ENCODE measurements at regions not wholly inside any gene's neighbourhood (a gene's known extent, or its start where the extent isn't known, plus 50 kb on each side); places are given as distances from the start of the nearest gene placed in this dataset.

GRCh38 chr15:69862540-69862939, 235.2 kb downstream of the TLE3 start:
- no peaks in the 10 kb centered on the region for H3K79me1 ChIP-seq (ENCODE audit: low read depth in 1 of 2, low read length in 2 of 2)
- H4K20me1 ChIP-seq (ENCODE audit: insufficient read depth, low read length) = no peaks in the 10 kb centered on the region
- no peak overlapping the region for H3K14ac ChIP-seq (replicated peaks; ENCODE audit: low read depth, low read length)
- no peak overlapping the region for H3K18ac ChIP-seq (ENCODE audit: low read depth, low read length)
- no peaks in the 10 kb centered on the region; the same call in 1 of the 2 replicates for H3K27me3 ChIP-seq (ENCODE audit: control insufficient read depth, insufficient read depth, low read length)
- intact Hi-C loops (cut with micrococcal nuclease) (loop anchor here (2.0 to 5.0 kb wide), 2 partner anchors 40 to 102 kb away; no protein-coding TSS in a partner anchor), in situ Hi-C loops (cut with MboI; ENCODE audit: low sequenced_read_pairs) (no loop called here), dilution Hi-C loops (cut with HindIII; ENCODE audit: low sequenced_read_pairs, unreplicated experiment) (no loop called here)
- H3K9me3 ChIP-seq (ENCODE audit: control insufficient read depth, insufficient read depth, low read length) = no peaks in the 10 kb centered on the region
- H3K4me3 ChIP-seq (ENCODE audit: insufficient read depth, low read depth, low read length) = no peak overlapping the region
- no peaks in the 10 kb centered on the region for H3K36me3 ChIP-seq (ENCODE audit: control insufficient read depth, insufficient read depth, low read length)
- no peak overlapping the region for H2AK5ac ChIP-seq (ENCODE audit: low read depth, low read length)
- no peak overlapping the region for H2BK15ac ChIP-seq (ENCODE audit: low read depth, low read length)
- BruUV-seq (replicated peaks) = no TSS peak
- no peak overlapping the region for H4K8ac ChIP-seq (ENCODE audit: low read depth in 2 of 2, low read length in 2 of 2)
- H3K27ac ChIP-seq (ENCODE audit: insufficient read depth, low read length) = peak overlapping the region; percentile 75; the same call in 1 of the 2 replicates
- peak overlapping the region; percentile 51; the same call in 1 of the 2 replicates for H3K4ac ChIP-seq (ENCODE audit: low read depth, low read length)
- WGBS, 2 experiments (ENCODE audit: extremely low coverage in 2 of 2, insufficient read length in 1 of 2) = no CpG with 5 or more reads among the region's 4 CpGs
- H3K4me1 ChIP-seq (ENCODE audit: control insufficient read depth, insufficient read depth, low read length) = peaks cover 18% of the 10 kb centered on the region
- peaks cover 10% of the 10 kb centered on the region for H3K9me1 ChIP-seq (ENCODE audit: insufficient read depth, low read length)
- H4K91ac ChIP-seq (ENCODE audit: insufficient read depth, low read depth, low read length) = no peak overlapping the region
- H2BK120ac ChIP-seq (ENCODE audit: low read depth, low read length) = peak overlapping the region; percentile 66
- H3K4me2 ChIP-seq (ENCODE audit: low read depth, low read length) = peak overlapping the region; percentile 60; the same call in 1 of the 2 replicates
- H2BK5ac ChIP-seq (ENCODE audit: low read depth, low read length, poor library complexity, severe bottlenecking) = peak overlapping the region; percentile 42
- no peak overlapping the region for H2AK9ac ChIP-seq (replicated peaks; ENCODE audit: low read depth, low read length, poor library complexity)
- H2AFZ ChIP-seq (replicated peaks; ENCODE audit: low read length, poor library complexity) = no peak overlapping the region
- DNase-seq (peak; percentile 84), ATAC-seq (ENCODE audit: low read depth) (peak; percentile 79)
- ChIA-PET CTCF (no interaction called here), POLR2A (ENCODE audit: unreplicated experiment) (no interaction called here)
- peak overlapping the region; percentile 30; the same call in 1 of the 2 replicates for H4K5ac ChIP-seq (ENCODE audit: low read depth, low read length)
- H2BK20ac ChIP-seq (ENCODE audit: low read depth, low read length) = peak overlapping the region; percentile 21; the same call in 1 of the 2 replicates
- no peak overlapping the region for H3K9ac ChIP-seq (ENCODE audit: low read depth, low read length)
- no peak overlapping the region for H3K56ac ChIP-seq (ENCODE audit: extremely low read depth, insufficient read depth, low read length)
- no peak overlapping the region for H3K23ac ChIP-seq (ENCODE audit: low read depth, low read length)
- TF ChIP-seq FOS (IDR thresholded peaks at IDR 0.05; ENCODE audit: low read depth, low read length) (peak; percentile 43; the same call in 1 of the 2 replicates), RCOR1 (IDR thresholded peaks at IDR 0.05; ENCODE audit: insufficient replicate concordance, low read length) (peak; percentile 83), NFE2L2 (IDR thresholded peaks at IDR 0.05; ENCODE audit: low read depth, low read length) (0 out of 2 replicates have a peak, but pooled peaks have one; percentile 23), CEBPB (IDR thresholded peaks at IDR 0.05; ENCODE audit: low read depth, low read length) (peak; percentile 55), SMC3 (IDR thresholded peaks at IDR 0.05; ENCODE audit: low read depth, low read length) (no peak)
